Fibroblast of pulmonary artery (primary cell): ENCODE measurements at regions not wholly inside any gene's neighbourhood (a gene's known extent, or its start where the extent isn't known, plus 50 kb on each side); places are given as distances from the start of the nearest gene placed in this dataset.
A peak's percentile ranks its signal among the peaks of the same experiment; 100 is the strongest.

Experiments used
- DNase-seq: peaks from one replicate; pipeline ENCODE4 v3.0.0-alpha.2; 2010; ENCODE audit warnings: low read depth
- H3K4me3 ChIP-seq: replicated peaks from 2 replicates; pipeline ENCODE4 v1.5.1; 2011; ENCODE audit warnings: low read depth, mild to moderate bottlenecking, control low read depth, low read length, moderate library complexity
- CTCF ChIP-seq: IDR thresholded peaks from 2 replicates; pipeline ENCODE4 v1.5.1; 2011; ENCODE audit warnings: mild to moderate bottlenecking, control low read depth, low read length, inconsistent platforms; ENCODE audit errors: missing control alignments

GRCh38 chr17:72529386-72529785, 408.6 kb downstream of the SOX9 start:
- TF ChIP-seq CTCF, result no peak
- DNase-seq, result no peak
- no peak overlapping the region for H3K4me3 ChIP-seq

GRCh38 chr17:72530454-72530853, 409.6 kb downstream of the SOX9 start:
- no peak overlapping the region for H3K4me3 ChIP-seq
- no peak for TF ChIP-seq CTCF

GRCh38 chr17:72531729-72532128, 410.9 kb downstream of the SOX9 start:
- DNase-seq, result peak; percentile 41
- no peak overlapping the region for H3K4me3 ChIP-seq
- TF ChIP-seq CTCF, result no peak

More at GRCh38 chr17:72530454-72530853, 409.6 kb downstream of the SOX9 start:
- DNase-seq, result no peak

- no peak for DNase-seq
- no peak overlapping the region for H3K4me3 ChIP-seq
- TF ChIP-seq CTCF, result no peak
These were observed 413.4 kb downstream of the SOX9 start for GRCh38 chr17:72534265-72534664.

GRCh38 chr17:72534776-72535175, 414.0 kb downstream of the SOX9 start:
- no peak for DNase-seq
- no peak overlapping the region for H3K4me3 ChIP-seq
- TF ChIP-seq CTCF, result no peak

- no peak for TF ChIP-seq CTCF
- H3K4me3 ChIP-seq, result no peak overlapping the region
- DNase-seq, result no peak
These were observed 414.5 kb downstream of the SOX9 start for GRCh38 chr17:72535346-72535745.

- TF ChIP-seq CTCF, result no peak
- H3K4me3 ChIP-seq, result no peak overlapping the region
- no peak for DNase-seq
These were observed 415.0 kb downstream of the SOX9 start for GRCh38 chr17:72535779-72536178.
